Ishikawa (cell line): ENCODE measurements at regions not wholly inside any gene's neighbourhood (a gene's known extent, or its start where the extent isn't known, plus 50 kb on each side); places are given as distances from the start of the nearest gene placed in this dataset.

Source experiments
- CEBPB ChIP-seq: IDR thresholded peaks from 2 replicates; pipeline ENCODE4 v1.6.1; 2012
- CREB1 ChIP-seq: IDR thresholded peaks from 2 replicates; pipeline ENCODE4 v1.6.1; 2012; ENCODE audit warnings: low read depth
- EGR1 ChIP-seq: IDR thresholded peaks from 2 replicates; pipeline ENCODE4 v1.6.1; 2012
- EP300 ChIP-seq: IDR thresholded peaks from 2 replicates; pipeline ENCODE4 v1.6.1; 2012; ENCODE audit warnings: borderline replicate concordance
- FOXM1 ChIP-seq: IDR thresholded peaks from 2 replicates; pipeline ENCODE4 v1.6.1; 2012; ENCODE audit warnings: low read depth, borderline replicate concordance
- NFIC ChIP-seq: IDR thresholded peaks from 2 replicates; pipeline ENCODE4 v1.6.1; 2012
- RAD21 ChIP-seq: IDR thresholded peaks from 2 replicates; pipeline ENCODE4 v1.6.1; 2012; ENCODE audit warnings: low read depth
- REST ChIP-seq: IDR thresholded peaks from 2 replicates; pipeline ENCODE4 v1.6.1; 2012; ENCODE audit warnings: low read depth, mild to moderate bottlenecking
- TAF1 ChIP-seq: IDR thresholded peaks from 2 replicates; pipeline ENCODE4 v1.6.1; 2012; ENCODE audit warnings: low read depth, mild to moderate bottlenecking
- TCF12 ChIP-seq: IDR thresholded peaks from 2 replicates; pipeline ENCODE4 v1.6.1; 2012; ENCODE audit warnings: low read depth
- TEAD4 ChIP-seq: IDR thresholded peaks from 2 replicates; pipeline ENCODE4 v1.6.1; 2012
- YY1 ChIP-seq: IDR thresholded peaks from 2 replicates; pipeline ENCODE4 v1.6.1; 2012; ENCODE audit warnings: low read depth
- ZBTB7A ChIP-seq: IDR thresholded peaks from 2 replicates; pipeline ENCODE4 v1.6.1; 2012; ENCODE audit warnings: low read depth
- TF ChIP-seq, protein P1 (sequence below): IDR thresholded peaks from 2 replicates; pipeline ENCODE4 v1.6.1; 2012
- TF ChIP-seq, protein P2 (sequence below): IDR thresholded peaks from 2 replicates; pipeline ENCODE4 v1.6.1; 2012

- TF ChIP-seq TEAD4 (no peak), ZBTB7A (no peak), EP300 (no peak)
Observed at GRCh38 chr2:124975648-124976047, 950.6 kb downstream of the CNTNAP5 start.

DNA sequence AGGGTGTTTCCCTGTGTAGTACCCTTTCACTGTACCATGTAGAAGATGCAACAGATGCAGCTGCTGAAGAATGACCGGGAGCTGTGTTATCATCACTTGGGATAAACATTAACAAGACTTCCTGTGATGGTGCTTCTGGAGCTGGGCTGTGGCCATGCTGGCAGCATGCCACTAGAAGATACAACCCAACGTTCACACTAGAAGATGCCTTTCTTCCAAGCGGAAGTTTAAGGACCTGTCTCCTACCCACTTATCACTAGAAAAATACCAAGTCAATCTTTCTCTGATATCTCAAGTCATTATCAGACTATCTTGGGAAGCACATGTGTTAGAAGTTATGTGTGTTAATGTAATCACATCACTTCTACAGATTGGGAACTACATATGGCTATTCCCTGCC lies 953.5 kb downstream of the CNTNAP5 start:
- TF ChIP-seq NFIC, result no peak

DNA sequence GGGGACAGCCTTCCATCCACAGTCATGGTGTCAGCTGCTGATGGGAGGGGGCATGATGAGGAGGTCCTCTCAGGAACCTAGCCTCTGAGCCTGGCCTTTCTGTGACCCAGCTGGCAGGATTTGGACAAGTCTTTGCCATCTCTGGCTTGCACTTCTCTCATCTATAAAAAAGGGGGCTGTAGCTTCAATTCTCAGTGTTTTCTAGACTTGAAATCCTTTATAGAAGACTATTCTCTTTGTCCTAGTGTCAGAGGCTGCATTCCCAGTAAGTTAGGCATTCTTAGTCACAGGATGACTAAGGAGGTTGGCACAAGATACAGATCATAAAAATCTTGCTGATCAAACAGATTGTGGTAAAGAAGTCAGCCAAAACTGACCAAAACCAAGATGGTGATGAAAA lies 958.5 kb downstream of the CNTNAP5 start:
- TF ChIP-seq NFIC (no peak), REST (no peak), TCF12 (no peak), FOXM1 (no peak), CREB1 (no peak), YY1 (no peak)
- TF ChIP-seq, protein P1, sequence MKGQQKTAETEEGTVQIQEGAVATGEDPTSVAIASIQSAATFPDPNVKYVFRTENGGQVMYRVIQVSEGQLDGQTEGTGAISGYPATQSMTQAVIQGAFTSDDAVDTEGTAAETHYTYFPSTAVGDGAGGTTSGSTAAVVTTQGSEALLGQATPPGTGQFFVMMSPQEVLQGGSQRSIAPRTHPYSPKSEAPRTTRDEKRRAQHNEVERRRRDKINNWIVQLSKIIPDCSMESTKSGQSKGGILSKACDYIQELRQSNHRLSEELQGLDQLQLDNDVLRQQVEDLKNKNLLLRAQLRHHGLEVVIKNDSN, result no peak
- TF ChIP-seq, protein P2, sequence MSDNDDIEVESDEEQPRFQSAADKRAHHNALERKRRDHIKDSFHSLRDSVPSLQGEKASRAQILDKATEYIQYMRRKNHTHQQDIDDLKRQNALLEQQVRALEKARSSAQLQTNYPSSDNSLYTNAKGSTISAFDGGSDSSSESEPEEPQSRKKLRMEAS, result no peak

- TF ChIP-seq FOXM1, result no peak
- no peak for TF ChIP-seq TAF1
- TF ChIP-seq, protein P1, result no peak
- no peak for TF ChIP-seq TCF12
- TF ChIP-seq TEAD4, result no peak
- no peak for TF ChIP-seq YY1
- TF ChIP-seq EP300, result no peak
- TF ChIP-seq RAD21, result no peak
- no peak for TF ChIP-seq REST
- no peak for TF ChIP-seq EGR1
- TF ChIP-seq CEBPB, result no peak
- no peak for TF ChIP-seq CREB1
- TF ChIP-seq, protein P2, result no peak
- TF ChIP-seq NFIC, result no peak
- no peak for TF ChIP-seq ZBTB7A
Observed at GRCh38 chr2:124985270-124985669, 960.2 kb downstream of the CNTNAP5 start.

DNA sequence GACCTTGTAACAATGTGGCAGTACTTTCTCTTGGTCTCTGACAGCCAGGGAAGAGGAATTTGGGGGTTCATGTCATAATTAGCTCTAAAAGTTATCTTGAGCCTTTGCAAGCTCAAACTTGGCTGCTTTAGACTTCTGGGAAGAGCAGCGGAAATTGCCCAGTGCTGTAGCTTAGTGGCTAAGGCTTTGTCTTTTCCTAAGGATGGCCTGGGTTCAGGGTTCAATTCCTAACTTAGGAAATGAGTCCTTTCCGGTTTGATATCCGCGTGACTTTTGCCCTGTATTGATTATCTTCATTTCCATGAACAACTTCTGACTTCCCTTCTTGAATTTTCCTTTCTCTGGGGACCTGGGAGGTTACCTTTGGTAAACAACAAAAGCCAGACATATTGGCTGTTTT lies 961.0 kb downstream of the CNTNAP5 start:
- TF ChIP-seq TAF1 (no peak), REST (no peak), ZBTB7A (no peak), EGR1 (no peak), TEAD4 (no peak), YY1 (no peak), CEBPB (no peak), FOXM1 (no peak), CREB1 (no peak), RAD21 (no peak), NFIC (no peak), TCF12 (no peak), EP300 (no peak)
- TF ChIP-seq, protein P2, result no peak
- TF ChIP-seq, protein P1, result no peak
